ENCODE measurements at regions not wholly inside any gene's neighbourhood (a gene's known extent, or its start where the extent isn't known, plus 50 kb on each side); places are given as distances from the start of the nearest gene placed in this dataset.

- DNase-seq: no peak
Observed at GRCh38 chr2:120940726-120941256, 205.1 kb downstream of the GLI2 start.

DNA sequence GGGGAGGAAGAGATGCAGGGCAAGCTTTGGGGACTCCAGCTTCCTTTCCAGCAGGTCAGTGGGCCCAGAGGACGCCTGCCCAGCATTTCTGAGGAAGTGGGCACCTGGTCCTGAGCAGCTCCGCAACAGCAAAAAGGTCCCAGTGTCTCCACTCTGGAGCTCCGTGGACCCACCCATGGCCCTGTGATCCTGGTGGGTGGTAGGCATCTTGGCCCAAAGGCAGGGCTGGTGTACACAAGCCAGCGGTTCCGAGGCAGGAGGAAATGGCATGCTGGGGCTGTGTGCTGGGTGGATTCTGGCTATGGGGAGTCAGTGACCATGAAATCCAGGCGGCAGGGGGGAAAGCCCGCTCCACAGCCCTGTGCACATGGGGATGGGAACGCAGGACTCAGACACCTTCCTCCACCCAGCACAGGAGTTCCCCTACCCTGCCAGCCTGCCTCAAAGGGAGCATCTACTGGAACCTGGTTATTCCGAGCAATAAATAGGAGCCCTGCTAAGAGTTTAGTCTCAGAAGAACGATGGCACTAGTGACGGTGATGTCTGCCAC, 206.0 kb downstream of the GLI2 start:
- no peak for DNase-seq

DNA sequence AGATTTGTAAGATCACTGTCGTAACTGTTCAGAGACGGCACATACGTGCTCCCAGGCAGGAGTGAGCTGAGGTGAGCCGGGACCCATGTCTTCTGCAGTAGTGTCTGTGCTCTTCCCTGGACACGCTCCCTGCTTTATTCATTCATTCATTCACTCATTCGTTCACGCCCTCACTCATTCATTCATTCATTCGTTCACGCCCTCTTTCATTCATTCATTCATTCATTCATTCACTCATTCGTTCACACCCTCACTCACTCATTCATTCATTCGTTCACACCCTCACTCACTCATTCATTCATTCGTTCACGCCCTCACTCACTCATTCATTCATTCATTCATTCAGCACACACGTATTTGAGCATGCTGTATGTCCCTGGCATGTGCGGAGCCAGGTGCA, 207.0 kb downstream of the GLI2 start:
- no peak for DNase-seq

DNA sequence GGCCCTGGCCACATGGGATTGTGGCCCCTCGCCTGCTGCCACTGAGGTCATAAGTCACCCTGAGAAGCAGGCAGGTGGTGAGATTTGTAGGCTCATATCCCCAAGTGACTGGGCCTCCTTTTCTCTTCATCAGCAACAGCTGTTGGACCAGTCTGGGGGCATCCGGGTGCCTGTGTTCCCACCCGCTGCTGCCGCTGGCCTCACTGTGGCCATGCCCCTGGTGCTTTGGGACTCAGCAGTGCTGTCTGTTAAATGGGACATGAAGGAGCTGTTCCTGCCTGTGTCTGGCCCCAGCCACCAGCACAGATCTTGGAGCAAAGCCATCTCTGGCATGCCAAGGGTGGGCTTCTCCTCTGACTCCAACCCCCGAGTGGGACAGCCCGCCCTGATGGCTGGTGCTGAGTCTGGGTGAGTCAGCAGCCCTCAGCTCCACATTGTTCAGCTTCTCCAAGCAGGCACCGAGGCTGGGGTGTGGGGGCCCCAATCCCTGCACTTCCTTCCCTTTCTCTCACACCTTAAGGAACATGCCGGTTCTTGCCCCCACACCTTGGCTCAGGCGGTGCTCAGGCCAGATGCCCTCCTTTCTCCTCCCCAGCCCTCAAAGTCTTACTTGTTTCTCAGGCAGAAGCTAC, 207.9 kb downstream of the GLI2 start:
- DNase-seq: no peak

- no peak for DNase-seq
Observed at GRCh38 chr2:120944575-120944974, 208.9 kb downstream of the GLI2 start.

- DNase-seq: no peak
Observed at GRCh38 chr2:120945091-120945490, 209.4 kb downstream of the GLI2 start.

GRCh38 chr2:120945832-120946499, 210.3 kb downstream of the GLI2 start:
- no peak for DNase-seq

GRCh38 chr2:120947327-120947726, 211.7 kb downstream of the GLI2 start:
- DNase-seq: no peak

DNA sequence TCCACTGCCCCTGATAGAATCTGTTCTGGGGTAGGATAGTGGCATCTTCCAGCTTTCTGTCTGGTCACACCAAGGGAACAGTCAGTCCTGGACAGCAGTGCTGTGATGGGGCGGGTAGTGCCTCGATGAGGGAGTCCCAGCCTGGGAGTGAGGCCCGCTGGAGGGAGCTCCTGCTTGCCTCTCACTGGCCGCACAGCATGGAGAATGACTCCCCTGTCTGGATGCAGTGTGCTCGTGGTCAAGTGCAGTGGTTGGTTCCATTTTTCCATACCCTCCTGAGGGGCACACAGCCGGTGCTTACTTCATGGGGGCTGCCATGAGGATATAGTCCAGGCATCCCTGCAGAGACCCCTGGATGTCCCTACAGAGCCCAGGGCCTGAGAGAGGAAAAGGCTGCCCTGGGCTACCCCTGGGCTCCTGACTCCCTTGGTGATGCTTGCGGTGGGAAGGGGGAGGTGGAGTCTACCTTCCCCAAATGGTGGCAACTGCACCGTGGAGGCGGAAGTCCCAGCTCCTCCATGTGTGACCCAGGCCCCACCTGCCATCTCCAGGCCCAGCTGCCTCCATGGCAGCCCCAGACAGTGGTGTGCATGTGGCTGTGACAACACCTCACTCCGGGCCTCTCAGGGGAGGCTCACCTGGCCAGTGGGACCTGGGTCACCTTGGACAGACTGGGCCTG, 212.5 kb downstream of the GLI2 start:
- DNase-seq: no peak

DNA sequence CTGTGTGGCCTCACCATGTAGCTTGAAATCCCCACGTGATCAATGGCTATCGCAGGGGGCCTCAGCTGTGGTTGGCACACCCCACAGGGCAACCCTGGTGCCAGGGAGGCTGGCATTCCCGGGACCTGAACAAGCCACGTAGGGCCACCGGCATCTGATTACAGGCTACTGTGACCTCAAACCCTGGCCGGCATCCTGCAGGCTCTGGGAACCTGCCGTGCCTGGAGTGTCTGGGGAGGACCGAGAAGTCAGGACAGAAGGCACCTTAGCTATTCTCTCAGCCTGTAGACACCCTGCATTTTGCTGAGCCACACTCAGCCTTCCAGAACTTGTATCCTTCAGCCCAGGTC, 213.0 kb downstream of the GLI2 start:
- no peak for DNase-seq

- DNase-seq: no peak
Observed at GRCh38 chr2:120949027-120949956, 213.6 kb downstream of the GLI2 start.

DNA sequence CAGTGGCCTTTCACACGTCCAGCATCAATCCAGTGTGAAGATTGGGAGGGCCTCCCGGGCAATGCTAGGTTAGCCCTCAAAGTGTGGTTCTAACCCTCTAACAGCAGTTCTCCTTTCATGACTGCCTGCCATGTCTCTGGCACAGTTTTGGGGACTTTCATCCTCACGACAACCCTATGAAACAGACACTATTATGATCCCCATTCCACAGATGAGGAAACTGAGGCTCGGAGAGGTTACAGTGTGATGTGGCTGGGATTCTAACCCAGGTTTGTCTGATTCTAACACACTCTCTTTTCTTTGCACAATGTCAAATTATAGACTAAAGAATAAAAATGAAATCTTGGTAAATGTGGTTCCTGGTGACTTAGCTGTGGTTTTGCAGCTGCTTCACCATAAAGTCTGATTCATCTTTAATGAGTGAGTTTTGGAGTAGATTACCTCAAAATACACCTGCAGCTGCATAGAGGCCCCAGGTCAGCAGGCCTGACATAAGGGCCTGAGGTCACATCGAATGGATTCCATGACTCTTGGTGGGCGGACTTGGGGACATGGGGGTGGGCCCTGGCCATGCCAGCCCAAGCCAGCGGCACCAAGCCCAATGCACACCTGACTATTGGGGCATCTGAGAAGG, 214.4 kb downstream of the GLI2 start:
- DNase-seq: no peak

DNA sequence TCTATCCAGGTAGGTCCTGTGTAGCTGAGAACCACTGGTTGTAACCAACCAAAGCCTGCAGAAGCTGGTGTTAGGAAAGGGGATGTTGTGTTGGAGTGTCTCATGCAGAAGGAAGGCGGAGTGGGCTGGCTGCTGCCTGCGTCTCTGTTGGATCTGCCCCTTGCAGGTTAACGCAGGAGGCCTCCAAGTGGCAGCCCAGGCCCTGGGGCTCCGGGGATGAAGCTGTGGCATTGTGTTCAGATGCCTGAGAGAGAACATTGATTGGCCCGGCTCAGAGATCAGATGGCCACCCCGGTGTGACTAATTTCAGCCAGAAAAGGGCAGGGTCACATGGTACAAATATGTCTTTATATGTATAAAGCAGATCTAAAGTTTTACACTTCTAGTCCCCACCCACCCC, 216.0 kb downstream of the GLI2 start:
- no peak for DNase-seq

- no peak for DNase-seq
Observed at GRCh38 chr2:120952318-120952717, 216.7 kb downstream of the GLI2 start.

GRCh38 chr2:120953066-120953756, 217.5 kb downstream of the GLI2 start:
- no peak for DNase-seq

DNA sequence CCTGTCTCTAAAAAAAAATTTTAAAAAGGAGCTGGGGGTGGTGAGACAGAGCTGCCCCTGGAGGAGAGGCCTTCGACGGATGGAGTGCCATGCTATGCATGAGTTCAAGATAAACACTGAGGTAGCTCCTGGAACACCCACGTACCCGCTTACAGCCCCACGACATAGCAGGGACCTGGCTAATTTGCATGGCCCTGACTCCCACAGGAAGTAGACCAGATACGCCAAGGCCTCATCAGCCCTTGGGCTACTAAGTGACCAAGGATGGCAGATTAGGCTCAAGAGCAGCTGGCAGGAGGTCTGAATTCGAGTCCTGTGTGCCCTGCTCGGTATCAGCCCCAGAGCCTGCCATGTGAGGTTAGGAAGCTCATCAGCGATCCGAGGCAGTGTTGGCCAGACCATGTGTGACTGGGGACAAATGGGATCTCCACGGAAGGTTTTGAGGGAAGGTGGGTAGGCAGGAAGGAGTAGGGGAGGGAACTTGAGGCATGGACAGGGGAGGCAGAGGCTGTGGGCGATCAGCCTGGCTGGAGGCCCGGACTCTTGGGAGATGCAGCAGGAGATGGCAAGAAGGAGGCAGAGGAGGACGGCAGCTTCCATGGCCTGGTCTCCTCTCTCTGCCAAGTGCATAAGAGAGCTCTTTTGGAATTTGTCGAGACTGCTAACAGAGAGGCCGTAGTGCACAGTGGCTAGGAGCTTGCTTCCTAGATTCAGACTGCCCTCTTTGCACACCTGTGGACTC, 218.3 kb downstream of the GLI2 start:
- DNase-seq: no peak

- DNase-seq: no peak
Observed at GRCh38 chr2:120954939-120955338, 219.3 kb downstream of the GLI2 start.

DNA sequence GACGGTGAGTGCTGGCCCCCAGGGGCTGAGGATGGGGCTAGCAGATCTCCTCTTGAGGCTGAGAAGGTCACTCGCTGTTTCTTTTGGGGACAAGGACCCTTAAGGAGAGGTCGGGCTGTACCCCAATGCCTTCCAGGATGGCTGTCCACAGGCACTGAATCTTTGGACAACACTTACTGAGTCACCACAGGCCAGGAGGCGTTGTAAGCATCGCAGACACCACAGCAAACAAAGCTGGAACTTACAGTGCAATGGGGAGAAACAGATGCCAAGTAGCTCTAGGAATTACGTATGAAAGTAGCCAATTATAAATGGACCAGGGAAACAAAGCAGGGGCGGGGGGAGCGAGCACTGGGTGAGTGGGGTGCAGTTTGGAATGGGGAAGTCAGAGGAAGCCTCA, 219.8 kb downstream of the GLI2 start:
- no peak for DNase-seq

DNA sequence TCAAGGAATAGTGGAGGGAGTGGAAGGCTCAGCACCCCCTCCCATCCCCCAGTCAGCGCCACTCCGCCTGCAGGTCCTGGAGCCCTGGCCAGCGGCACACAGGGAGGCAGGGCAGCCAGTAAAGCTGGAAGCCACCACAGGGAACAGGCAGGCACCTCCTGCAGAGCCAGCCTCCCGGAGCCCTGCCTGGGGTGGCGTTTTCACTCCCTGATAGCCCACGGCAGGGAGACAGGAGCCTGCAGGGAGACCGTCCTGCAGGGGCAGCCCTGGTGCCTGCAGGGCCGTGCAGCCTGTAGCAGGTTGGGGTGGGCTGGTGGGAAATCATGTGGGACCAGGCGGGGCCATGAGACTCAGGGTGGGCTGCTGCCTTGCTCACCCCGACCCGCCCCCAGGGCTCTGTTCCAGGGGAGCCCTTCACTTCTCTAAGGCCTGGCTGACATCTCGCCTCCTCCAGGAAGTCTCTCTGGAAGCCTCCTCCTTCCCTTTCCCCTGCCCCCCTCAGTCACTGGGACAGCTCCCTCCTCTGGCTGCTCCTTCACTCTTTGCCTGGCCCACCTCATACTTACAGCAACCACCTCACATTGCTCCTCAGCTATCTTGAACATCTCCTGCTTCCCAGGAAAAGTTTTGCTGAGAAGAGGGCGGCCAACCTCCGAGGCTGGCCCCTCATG, 221.0 kb downstream of the GLI2 start:
- no peak for DNase-seq

DNA sequence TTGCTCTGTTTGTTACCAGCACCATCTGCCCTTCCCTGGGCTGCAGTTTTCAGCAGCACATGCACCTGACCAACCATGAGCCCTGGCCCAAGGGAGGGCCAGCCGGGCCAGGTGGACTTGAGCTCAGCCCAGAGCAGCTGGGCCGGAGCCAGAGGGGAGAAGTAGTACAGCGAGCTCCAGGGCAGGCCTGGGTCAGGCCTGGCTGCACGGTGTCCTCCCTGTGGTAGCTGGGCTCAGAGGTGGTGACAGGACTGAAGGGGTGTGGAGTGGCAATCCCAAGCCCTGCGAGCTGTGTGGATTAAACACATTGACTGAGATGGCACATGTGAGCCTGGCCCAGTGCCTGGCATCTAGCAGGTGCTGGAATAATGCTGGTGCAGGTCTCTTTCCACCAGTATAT, 222.2 kb downstream of the GLI2 start:
- no peak for DNase-seq
